ENCODE measurements at regions not wholly inside any gene's neighbourhood (a gene's known extent, or its start where the extent isn't known, plus 50 kb on each side); places are given as distances from the start of the nearest gene placed in this dataset.

- no peak overlapping the region for H3K4me3 ChIP-seq (ENCODE audit: low read depth, low read length)
- BruUV-seq (replicated peaks): no TSS peak
- Mint-ChIP-seq H3K9me3 (ENCODE audit: unreplicated experiment) (peaks cover 13% of the 10 kb centered on the region), H3K4me1 (ENCODE audit: low read depth, unreplicated experiment) (no peaks in the 10 kb centered on the region), H3K4me3 (ENCODE audit: unreplicated experiment) (no peak overlapping the region), H3K27ac (ENCODE audit: unreplicated experiment) (no peak overlapping the region), H3K27me3 (ENCODE audit: insufficient read depth, unreplicated experiment) (no peaks in the 10 kb centered on the region), H3K36me3 (ENCODE audit: insufficient read depth, unreplicated experiment) (peaks cover 5% of the 10 kb centered on the region)
- TF ChIP-seq CTCF (IDR thresholded peaks at IDR 0.05; ENCODE audit: insufficient read depth in 1 of 2, low read depth in 1 of 2, low read length in 1 of 2, severe bottlenecking in 1 of 2, unreplicated experiment in 1 of 2): no peak
- intact Hi-C loops (cut with micrococcal nuclease; ENCODE audit: unreplicated experiment): no loop called here
- DNase-seq: no peak
- H3K9me3 ChIP-seq: no peaks in the 10 kb centered on the region
- ChIA-PET CTCF (no interaction called here), POLR2A (no interaction called here)
- no peaks in the 10 kb centered on the region for H3K36me3 ChIP-seq (ENCODE audit: control insufficient read depth, insufficient read depth, low read length)
- no peaks in the 10 kb centered on the region for H3K27me3 ChIP-seq (replicated peaks; ENCODE audit: control insufficient read depth, insufficient read depth, low read length)
- H3K4me1 ChIP-seq: no peaks in the 10 kb centered on the region
These were observed 136.6 kb upstream of the MCHR2 start for GRCh38 chr6:100130630-100131029.

- Mint-ChIP-seq H3K4me3 (ENCODE audit: unreplicated experiment) (no peak overlapping the region), H3K4me1 (ENCODE audit: low read depth, unreplicated experiment) (no peaks in the 10 kb centered on the region), H3K36me3 (ENCODE audit: insufficient read depth, unreplicated experiment) (peaks cover 5% of the 10 kb centered on the region), H3K27ac (ENCODE audit: unreplicated experiment) (no peak overlapping the region), H3K27me3 (ENCODE audit: insufficient read depth, unreplicated experiment) (no peaks in the 10 kb centered on the region), H3K9me3 (ENCODE audit: unreplicated experiment) (peaks cover 13% of the 10 kb centered on the region)
- DNase-seq: no peak
- Histone ChIP-seq H3K4me3 (ENCODE audit: low read depth, low read length) (no peak overlapping the region), H3K36me3 (ENCODE audit: control insufficient read depth, insufficient read depth, low read length) (no peaks in the 10 kb centered on the region), H3K27me3 (replicated peaks; ENCODE audit: control insufficient read depth, insufficient read depth, low read length) (no peaks in the 10 kb centered on the region), H3K9me3 (no peaks in the 10 kb centered on the region), H3K4me1 (no peaks in the 10 kb centered on the region)
- TF ChIP-seq CTCF (IDR thresholded peaks at IDR 0.05; ENCODE audit: insufficient read depth in 1 of 2, low read depth in 1 of 2, low read length in 1 of 2, severe bottlenecking in 1 of 2, unreplicated experiment in 1 of 2): no peak
- intact Hi-C loops (cut with micrococcal nuclease; ENCODE audit: unreplicated experiment): no loop called here
- POLR2A ChIA-PET: no interaction called here
- BruUV-seq (replicated peaks): no TSS peak
- CTCF ChIA-PET: no interaction called here
These were observed 132.9 kb upstream of the MCHR2 start for GRCh38 chr6:100126790-100127484.

- intact Hi-C loops (cut with micrococcal nuclease; ENCODE audit: unreplicated experiment): no loop called here
- Mint-ChIP-seq H3K27me3 (ENCODE audit: insufficient read depth, unreplicated experiment) (no peaks in the 10 kb centered on the region), H3K9me3 (ENCODE audit: unreplicated experiment) (no peaks in the 10 kb centered on the region), H3K4me3 (ENCODE audit: unreplicated experiment) (no peak overlapping the region), H3K4me1 (ENCODE audit: low read depth, unreplicated experiment) (no peaks in the 10 kb centered on the region), H3K36me3 (ENCODE audit: insufficient read depth, unreplicated experiment) (no peaks in the 10 kb centered on the region), H3K27ac (ENCODE audit: unreplicated experiment) (no peak overlapping the region)
- Histone ChIP-seq H3K4me3 (ENCODE audit: low read depth, low read length) (no peak overlapping the region), H3K36me3 (ENCODE audit: control insufficient read depth, insufficient read depth, low read length) (no peaks in the 10 kb centered on the region), H3K9me3 (no peaks in the 10 kb centered on the region), H3K27me3 (replicated peaks; ENCODE audit: control insufficient read depth, insufficient read depth, low read length) (no peaks in the 10 kb centered on the region), H3K4me1 (no peaks in the 10 kb centered on the region)
- CTCF ChIA-PET: no interaction called here
- DNase-seq: no peak
- BruUV-seq (replicated peaks): no TSS peak
- TF ChIP-seq CTCF (IDR thresholded peaks at IDR 0.05; ENCODE audit: insufficient read depth in 1 of 2, low read depth in 1 of 2, low read length in 1 of 2, severe bottlenecking in 1 of 2, unreplicated experiment in 1 of 2): no peak
- POLR2A ChIA-PET: no interaction called here
These were observed 128.0 kb upstream of the MCHR2 start for GRCh38 chr6:100121854-100122609.
